ENCODE measurements at regions not wholly inside any gene's neighbourhood (a gene's known extent, or its start where the extent isn't known, plus 50 kb on each side); places are given as distances from the start of the nearest gene placed in this dataset.

GRCh38 chr21:22679207-22679606 is 1681.0 kb downstream of the NCAM2 start:
- no peak for DNase-seq (ENCODE audit: extremely low read depth, low read depth)

GRCh38 chr21:22691658-22692057 is 1693.4 kb downstream of the NCAM2 start:
- no peak for DNase-seq (ENCODE audit: extremely low read depth, low read depth)
- no peak for TF ChIP-seq CTCF (IDR thresholded peaks at IDR 0.05; ENCODE audit: low read depth, low read length)

More at GRCh38 chr21:22679207-22679606, 1681.0 kb downstream of the NCAM2 start:
- TF ChIP-seq CTCF (IDR thresholded peaks at IDR 0.05; ENCODE audit: low read depth, low read length), result no peak

GRCh38 chr21:22703521-22703920 is 1705.3 kb downstream of the NCAM2 start:
- no peak for TF ChIP-seq CTCF (IDR thresholded peaks at IDR 0.05; ENCODE audit: low read depth, low read length)
- DNase-seq (ENCODE audit: extremely low read depth, low read depth), result no peak

- TF ChIP-seq CTCF (IDR thresholded peaks at IDR 0.05; ENCODE audit: low read depth, low read length), result no peak
- DNase-seq (ENCODE audit: extremely low read depth, low read depth), result no peak
Observed at GRCh38 chr21:22710721-22711120, 1712.5 kb downstream of the NCAM2 start.

- DNase-seq (ENCODE audit: extremely low read depth, low read depth), result no peak
- no peak for TF ChIP-seq CTCF (IDR thresholded peaks at IDR 0.05; ENCODE audit: low read depth, low read length)
Observed at GRCh38 chr21:22711636-22712035, 1713.4 kb downstream of the NCAM2 start.

- no peak for TF ChIP-seq CTCF (IDR thresholded peaks at IDR 0.05; ENCODE audit: low read depth, low read length)
Observed at GRCh38 chr21:22725436-22725835, 1727.2 kb downstream of the NCAM2 start.

GRCh38 chr21:22728091-22728490 is 1729.9 kb downstream of the NCAM2 start:
- no peak for TF ChIP-seq CTCF (IDR thresholded peaks at IDR 0.05; ENCODE audit: low read depth, low read length)
- no peak for DNase-seq (ENCODE audit: extremely low read depth, low read depth)

More at GRCh38 chr21:22725436-22725835, 1727.2 kb downstream of the NCAM2 start:
- no peak for DNase-seq (ENCODE audit: extremely low read depth, low read depth)
